ENCODE measurements at regions not wholly inside any gene's neighbourhood (a gene's known extent, or its start where the extent isn't known, plus 50 kb on each side); places are given as distances from the start of the nearest gene placed in this dataset.

DNA sequence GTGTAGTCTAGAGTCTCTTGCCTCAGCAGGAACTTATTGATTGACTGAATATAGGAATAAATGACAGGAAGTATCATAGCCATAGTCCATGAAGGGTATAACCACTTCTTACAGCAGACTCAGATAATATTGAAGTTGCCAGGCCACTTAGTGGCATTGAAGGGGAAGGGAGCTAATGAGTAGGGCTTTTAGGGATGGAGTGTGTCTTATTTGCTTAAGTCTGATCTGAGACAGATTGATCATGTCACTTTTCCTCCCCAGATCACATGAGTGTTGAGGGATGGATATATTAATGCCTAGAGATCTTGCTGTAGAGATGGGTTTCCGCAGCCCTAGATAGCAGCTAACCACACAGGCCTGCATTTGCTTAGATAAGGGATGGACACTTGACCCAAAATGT is 62.2 kb upstream of the NBEA start:
- H2BK20ac ChIP-seq (ENCODE audit: low read depth, low read length, poor library complexity, severe bottlenecking) = no peak overlapping the region
- no peak overlapping the region for H4K91ac ChIP-seq (ENCODE audit: insufficient read length, low read depth, low read length)
- H2BK15ac ChIP-seq (ENCODE audit: low read depth, low read length) = no peak overlapping the region
- no peak overlapping the region for H3K23ac ChIP-seq (ENCODE audit: insufficient read length, low read depth, low read length)
- no peak for DNase-seq
- no peaks in the 10 kb centered on the region for H3K79me1 ChIP-seq (ENCODE audit: insufficient read depth, low read depth, low read length, poor library complexity, severe bottlenecking)
- H3K14ac ChIP-seq (ENCODE audit: insufficient read depth, low read length) = no peak overlapping the region
- H3K9me3 ChIP-seq (ENCODE audit: control insufficient read depth, low read depth, low read length) = no peaks in the 10 kb centered on the region
- H3K23me2 ChIP-seq (ENCODE audit: insufficient read length, low read depth, low read length, poor library complexity, severe bottlenecking) = no peaks in the 10 kb centered on the region
- TF ChIP-seq, protein P1, sequence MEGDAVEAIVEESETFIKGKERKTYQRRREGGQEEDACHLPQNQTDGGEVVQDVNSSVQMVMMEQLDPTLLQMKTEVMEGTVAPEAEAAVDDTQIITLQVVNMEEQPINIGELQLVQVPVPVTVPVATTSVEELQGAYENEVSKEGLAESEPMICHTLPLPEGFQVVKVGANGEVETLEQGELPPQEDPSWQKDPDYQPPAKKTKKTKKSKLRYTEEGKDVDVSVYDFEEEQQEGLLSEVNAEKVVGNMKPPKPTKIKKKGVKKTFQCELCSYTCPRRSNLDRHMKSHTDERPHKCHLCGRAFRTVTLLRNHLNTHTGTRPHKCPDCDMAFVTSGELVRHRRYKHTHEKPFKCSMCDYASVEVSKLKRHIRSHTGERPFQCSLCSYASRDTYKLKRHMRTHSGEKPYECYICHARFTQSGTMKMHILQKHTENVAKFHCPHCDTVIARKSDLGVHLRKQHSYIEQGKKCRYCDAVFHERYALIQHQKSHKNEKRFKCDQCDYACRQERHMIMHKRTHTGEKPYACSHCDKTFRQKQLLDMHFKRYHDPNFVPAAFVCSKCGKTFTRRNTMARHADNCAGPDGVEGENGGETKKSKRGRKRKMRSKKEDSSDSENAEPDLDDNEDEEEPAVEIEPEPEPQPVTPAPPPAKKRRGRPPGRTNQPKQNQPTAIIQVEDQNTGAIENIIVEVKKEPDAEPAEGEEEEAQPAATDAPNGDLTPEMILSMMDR (conservative IDR thresholded peaks at IDR 0.05) = no peak
- no peaks in the 10 kb centered on the region for H3K79me2 ChIP-seq (ENCODE audit: insufficient read depth, low read length)
- H4K5ac ChIP-seq (ENCODE audit: insufficient read length, low read depth, low read length) = no peak overlapping the region
- H3K56ac ChIP-seq (ENCODE audit: insufficient read length, low read depth, low read length) = no peak overlapping the region
- no peaks in the 10 kb centered on the region for H3K27me3 ChIP-seq (ENCODE audit: insufficient read depth, low read length)
- no peaks in the 10 kb centered on the region for H3K27me3 Mint-ChIP-seq (ENCODE audit: low read depth)
- no peak overlapping the region for H3K4ac ChIP-seq (ENCODE audit: low read depth, low read length)
- H2AK5ac ChIP-seq (ENCODE audit: insufficient read length, low read length) = no peak overlapping the region
- no peaks in the 10 kb centered on the region for H3K4me1 ChIP-seq (ENCODE audit: insufficient read depth, low read length)
- H2BK120ac ChIP-seq (ENCODE audit: low read depth, low read length, poor library complexity, severe bottlenecking) = no peak overlapping the region
- H3K18ac ChIP-seq (ENCODE audit: insufficient read length, low read depth, low read length) = no peak overlapping the region
- H2AFZ ChIP-seq (ENCODE audit: low read length) = no peak overlapping the region
- no peaks in the 10 kb centered on the region for H3K9me3 Mint-ChIP-seq
- H3T11ph ChIP-seq (ENCODE audit: low read length) = no peak overlapping the region
- H3K36me3 Mint-ChIP-seq (ENCODE audit: insufficient read depth in 1 of 3, low read depth in 3 of 3) = no peaks in the 10 kb centered on the region
- no peak overlapping the region for H3K27ac ChIP-seq (ENCODE audit: insufficient read length, low read depth, low read length)
- no peak overlapping the region for H3K9ac ChIP-seq (ENCODE audit: extremely low read depth, insufficient read length, low read length)
- no peaks in the 10 kb centered on the region for H4K20me1 ChIP-seq (ENCODE audit: control insufficient read depth, insufficient read depth, insufficient read length)
- H2BK5ac ChIP-seq (ENCODE audit: insufficient read length, low read length) = no peak overlapping the region
- H3K4me3 Mint-ChIP-seq = no peak overlapping the region
- no peak overlapping the region for H2BK12ac ChIP-seq (ENCODE audit: insufficient read length, low read depth, low read length)
- H3K4me1 Mint-ChIP-seq = peaks cover 10 to 15% of the 10 kb centered on the region in 2 experiments
- no peak overlapping the region for H3K4me2 ChIP-seq (ENCODE audit: insufficient read depth, insufficient read length, low read length)
- no peak overlapping the region for H3K27ac Mint-ChIP-seq
- no CpG with 5 or more reads among the region's 1 CpG for WGBS (ENCODE audit: extremely low coverage, insufficient read length, low lambda C conversion rate)
- no peak overlapping the region for H4K8ac ChIP-seq (replicated peaks; ENCODE audit: insufficient read length, low read depth, low read length)

Data from H9 (cell line).